A549 (cell line): ENCODE measurements at regions not wholly inside any gene's neighbourhood (a gene's known extent, or its start where the extent isn't known, plus 50 kb on each side); places are given as distances from the start of the nearest gene placed in this dataset.

Source experiments
- CHD4 ChIP-seq: fragments of 200-600 bp; sonication (generic); IDR thresholded peaks from 2 replicates; pipeline ENCODE4 v1.6.1; 2016; ENCODE audit warnings: antibody characterized with exemption, mild to moderate bottlenecking, borderline replicate concordance
- CTCF ChIP-seq: fragments of >200 bp; sonication (Bioruptor Twin); formaldehyde crosslinking; IDR thresholded peaks from 3 replicates; pipeline ENCODE4 v1.5.1; 2016
- HOXA7 ChIP-seq: fragments of 250-450 bp; sonication (Bioruptor Pico); IDR thresholded peaks from 2 replicates; pipeline ENCODE4 v1.5.0; 2020; ENCODE audit warnings: mild to moderate bottlenecking, moderate library complexity
- MAFK ChIP-seq: fragments of 450-650 bp; IDR thresholded peaks from 2 replicates; pipeline ENCODE4 v1.6.1; 2014; ENCODE audit not compliant: partially characterized antibody
- MYC ChIP-seq: IDR thresholded peaks from 2 replicates; pipeline ENCODE4 v1.6.1; 2012; ENCODE audit warnings: mild to moderate bottlenecking, inconsistent platforms, low read length, improper control_type of control experiment, borderline replicate concordance
- POLR2A ChIP-seq: IDR thresholded peaks from 2 replicates; pipeline ENCODE4 v1.6.1; 2012; ENCODE audit warnings: mild to moderate bottlenecking, low read length
- RAD21 ChIP-seq, 2 experiments: fragments of >200 bp in 1 of 2; sonication (Bioruptor Twin) in 1 of 2; formaldehyde crosslinking in 1 of 2; IDR thresholded peaks in 1 of 2; conservative IDR thresholded peaks in 1 of 2; 2 replicates in 1 of 2; 3 replicates in 1 of 2; pipeline ENCODE4 v1.6.1; 2012 to 2018; ENCODE audit warnings: inconsistent platforms in 1 of 2
- RCOR1 ChIP-seq: fragments of 150-350 bp; IDR thresholded peaks from 2 replicates; pipeline ENCODE4 v1.6.1; 2014; ENCODE audit warnings: antibody characterized with exemption, low read length, low read depth
- REST ChIP-seq: fragments of 200-600 bp; sonication (generic); IDR thresholded peaks from 2 replicates; pipeline ENCODE4 v1.6.1; 2016; ENCODE audit warnings: antibody characterized with exemption, mild to moderate bottlenecking, moderate library complexity
- SMC3 ChIP-seq: fragments of >200 bp; sonication (Bioruptor Twin); formaldehyde crosslinking; IDR thresholded peaks from 3 replicates; pipeline ENCODE4 v1.6.1; 2018; ENCODE audit warnings: inconsistent platforms
- TF ChIP-seq, protein P1 (sequence below): IDR thresholded peaks from 2 replicates; pipeline ENCODE4 v1.6.1; 2012; ENCODE audit warnings: low read depth, borderline replicate concordance

DNA sequence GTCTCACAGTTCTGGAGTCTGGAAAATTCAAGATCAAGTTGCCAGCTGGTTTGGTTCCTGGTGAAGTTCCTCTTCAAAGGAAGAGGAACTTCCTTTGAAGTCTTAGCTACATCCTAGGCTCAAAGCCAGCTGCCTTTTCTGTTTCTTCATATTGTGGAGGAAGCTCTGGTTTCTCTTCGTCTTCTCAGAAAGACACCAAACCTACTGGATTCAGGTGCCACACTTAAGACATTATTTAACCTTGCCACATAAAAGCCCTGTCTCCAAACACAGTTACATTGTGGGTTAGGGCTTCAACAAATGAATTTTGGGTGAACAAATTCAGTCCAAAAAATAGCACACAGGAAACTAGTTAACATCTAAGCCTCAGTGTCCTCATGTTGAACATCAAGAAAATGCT lies 1019.8 kb downstream of the GALC start:
- TF ChIP-seq MAFK (no peak), CTCF (no peak), REST (no peak), POLR2A (no peak), MYC (no peak), RCOR1 (no peak), SMC3 (no peak), HOXA7 (CRISPR knock-in tag) (no peak), RAD21 (conservative IDR thresholded peaks at IDR 0.05 in 1 of 2, IDR thresholded peaks at IDR 0.05 in 1 of 2) (no peak), CHD4 (no peak)
- TF ChIP-seq, protein P1, sequence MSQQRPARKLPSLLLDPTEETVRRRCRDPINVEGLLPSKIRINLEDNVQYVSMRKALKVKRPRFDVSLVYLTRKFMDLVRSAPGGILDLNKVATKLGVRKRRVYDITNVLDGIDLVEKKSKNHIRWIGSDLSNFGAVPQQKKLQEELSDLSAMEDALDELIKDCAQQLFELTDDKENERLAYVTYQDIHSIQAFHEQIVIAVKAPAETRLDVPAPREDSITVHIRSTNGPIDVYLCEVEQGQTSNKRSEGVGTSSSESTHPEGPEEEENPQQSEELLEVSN: no peak
